ENCODE measurements at regions not wholly inside any gene's neighbourhood (a gene's known extent, or its start where the extent isn't known, plus 50 kb on each side); places are given as distances from the start of the nearest gene placed in this dataset.

DNA sequence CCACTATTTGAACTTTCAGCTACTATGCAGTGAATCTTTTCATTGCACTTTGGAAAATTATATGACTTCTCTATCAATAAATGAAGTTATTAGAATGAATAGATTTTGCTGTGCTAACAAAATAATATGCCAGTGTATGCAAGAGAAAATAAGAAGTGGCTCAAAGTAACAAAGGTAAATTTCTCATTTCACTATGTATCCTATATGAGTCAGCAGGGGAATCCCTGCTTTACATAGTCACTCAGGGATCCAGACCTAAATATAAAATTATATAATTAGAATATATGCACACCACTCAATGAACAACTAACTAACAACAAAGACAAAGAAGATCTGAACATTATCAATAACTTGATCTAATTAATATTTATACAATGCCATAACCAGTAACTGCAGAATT, 390.8 kb upstream of the IRAK1BP1 start:
- no peak overlapping the region for H3K27ac ChIP-seq (ENCODE audit: low read depth, low read length, poor library complexity, severe bottlenecking)
- H3K4me2 ChIP-seq (ENCODE audit: low read length), result no peak overlapping the region
- no peaks in the 10 kb centered on the region for H3F3A ChIP-seq (ENCODE audit: insufficient read depth, low read length)
- H3K79me2 ChIP-seq (ENCODE audit: insufficient read depth, low read length), result no peaks in the 10 kb centered on the region
- H2AFZ ChIP-seq (ENCODE audit: low read length), result no peak overlapping the region
- no peaks in the 10 kb centered on the region for H3K36me3 ChIP-seq (ENCODE audit: insufficient read depth, low read length)
- no peak overlapping the region for H3K9ac ChIP-seq (ENCODE audit: low read length)
- no peaks in the 10 kb centered on the region for H3K9me3 ChIP-seq (ENCODE audit: low read length)
- TF ChIP-seq, protein P1, sequence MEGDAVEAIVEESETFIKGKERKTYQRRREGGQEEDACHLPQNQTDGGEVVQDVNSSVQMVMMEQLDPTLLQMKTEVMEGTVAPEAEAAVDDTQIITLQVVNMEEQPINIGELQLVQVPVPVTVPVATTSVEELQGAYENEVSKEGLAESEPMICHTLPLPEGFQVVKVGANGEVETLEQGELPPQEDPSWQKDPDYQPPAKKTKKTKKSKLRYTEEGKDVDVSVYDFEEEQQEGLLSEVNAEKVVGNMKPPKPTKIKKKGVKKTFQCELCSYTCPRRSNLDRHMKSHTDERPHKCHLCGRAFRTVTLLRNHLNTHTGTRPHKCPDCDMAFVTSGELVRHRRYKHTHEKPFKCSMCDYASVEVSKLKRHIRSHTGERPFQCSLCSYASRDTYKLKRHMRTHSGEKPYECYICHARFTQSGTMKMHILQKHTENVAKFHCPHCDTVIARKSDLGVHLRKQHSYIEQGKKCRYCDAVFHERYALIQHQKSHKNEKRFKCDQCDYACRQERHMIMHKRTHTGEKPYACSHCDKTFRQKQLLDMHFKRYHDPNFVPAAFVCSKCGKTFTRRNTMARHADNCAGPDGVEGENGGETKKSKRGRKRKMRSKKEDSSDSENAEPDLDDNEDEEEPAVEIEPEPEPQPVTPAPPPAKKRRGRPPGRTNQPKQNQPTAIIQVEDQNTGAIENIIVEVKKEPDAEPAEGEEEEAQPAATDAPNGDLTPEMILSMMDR (IDR thresholded peaks at IDR 0.05; ENCODE audit: low read length), result no peak
- no peak for TF ChIP-seq EZH2 (IDR thresholded peaks at IDR 0.05; ENCODE audit: borderline replicate concordance, low read length)
- H3K27me3 ChIP-seq (ENCODE audit: insufficient read depth, low read length), result no peaks in the 10 kb centered on the region
- no peaks in the 10 kb centered on the region for H3K9me2 ChIP-seq (ENCODE audit: low read depth, low read length)
- H3K4me3 ChIP-seq (ENCODE audit: low read depth, low read length, poor library complexity, severe bottlenecking), result no peak overlapping the region
- H4K20me1 ChIP-seq (ENCODE audit: insufficient read depth, low read length), result no peaks in the 10 kb centered on the region
- H3K4me1 ChIP-seq (ENCODE audit: insufficient read depth, low read length, severe bottlenecking), result no peaks in the 10 kb centered on the region

GRCh38 chr6:78482801-78483552, 384.4 kb upstream of the IRAK1BP1 start:
- no peak for TF ChIP-seq EZH2 (IDR thresholded peaks at IDR 0.05; ENCODE audit: borderline replicate concordance, low read length)
- TF ChIP-seq, protein P1 (IDR thresholded peaks at IDR 0.05; ENCODE audit: low read length), result no peak
- Histone ChIP-seq H3K4me1 (ENCODE audit: insufficient read depth, low read length, severe bottlenecking) (no peaks in the 10 kb centered on the region), H2AFZ (ENCODE audit: low read length) (no peak overlapping the region), H3K27me3 (ENCODE audit: insufficient read depth, low read length) (no peaks in the 10 kb centered on the region), H3K9me2 (ENCODE audit: low read depth, low read length) (no peaks in the 10 kb centered on the region), H3K9me3 (ENCODE audit: low read length) (no peaks in the 10 kb centered on the region), H3K4me3 (ENCODE audit: low read depth, low read length, poor library complexity, severe bottlenecking) (no peak overlapping the region), H3K36me3 (ENCODE audit: insufficient read depth, low read length) (no peaks in the 10 kb centered on the region), H3K4me2 (ENCODE audit: low read length) (no peak overlapping the region), H3K79me2 (ENCODE audit: insufficient read depth, low read length) (no peaks in the 10 kb centered on the region), H3K9ac (ENCODE audit: low read length) (no peak overlapping the region), H3F3A (ENCODE audit: insufficient read depth, low read length) (no peaks in the 10 kb centered on the region), H3K27ac (ENCODE audit: low read depth, low read length, poor library complexity, severe bottlenecking) (no peak overlapping the region), H4K20me1 (ENCODE audit: insufficient read depth, low read length) (no peaks in the 10 kb centered on the region)

DNA sequence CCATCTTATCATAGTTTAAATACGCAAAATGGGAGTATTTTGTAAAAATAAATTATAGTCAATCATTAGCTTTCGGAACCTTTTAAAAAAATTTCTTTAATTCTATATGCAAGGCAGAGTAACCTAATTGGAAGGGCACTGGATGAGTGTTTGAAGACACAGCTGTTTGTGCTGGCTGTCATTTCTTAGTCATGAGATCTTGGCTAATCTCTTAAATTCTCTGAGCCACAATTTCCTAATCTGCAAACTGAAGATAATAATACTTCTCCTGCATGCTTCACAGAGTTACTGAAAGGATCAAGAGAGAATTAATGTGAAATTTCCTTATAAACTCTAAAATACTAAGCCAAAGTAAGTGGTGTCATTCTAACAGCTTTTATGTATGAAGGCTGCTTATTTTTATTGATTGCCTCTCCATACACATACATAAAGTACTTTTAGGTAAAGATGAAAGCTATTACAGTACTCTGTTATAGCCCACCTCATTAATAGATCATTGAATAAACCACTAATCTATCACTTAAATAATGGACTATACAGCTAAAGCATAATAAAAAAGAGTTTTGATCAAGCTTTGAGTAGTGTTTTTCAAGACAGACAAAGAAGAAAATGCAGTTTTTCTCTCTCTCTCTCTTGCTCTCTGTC, 383.7 kb upstream of the IRAK1BP1 start:
- Histone ChIP-seq H3K9ac (ENCODE audit: low read length) (no peak overlapping the region), H4K20me1 (ENCODE audit: insufficient read depth, low read length) (no peaks in the 10 kb centered on the region), H3F3A (ENCODE audit: insufficient read depth, low read length) (no peaks in the 10 kb centered on the region), H3K27me3 (ENCODE audit: insufficient read depth, low read length) (no peaks in the 10 kb centered on the region), H3K9me3 (ENCODE audit: low read length) (no peaks in the 10 kb centered on the region), H3K4me3 (ENCODE audit: low read depth, low read length, poor library complexity, severe bottlenecking) (no peak overlapping the region), H3K9me2 (ENCODE audit: low read depth, low read length) (no peaks in the 10 kb centered on the region), H3K79me2 (ENCODE audit: insufficient read depth, low read length) (no peaks in the 10 kb centered on the region), H3K4me2 (ENCODE audit: low read length) (no peak overlapping the region), H3K4me1 (ENCODE audit: insufficient read depth, low read length, severe bottlenecking) (no peaks in the 10 kb centered on the region), H2AFZ (ENCODE audit: low read length) (no peak overlapping the region), H3K27ac (ENCODE audit: low read depth, low read length, poor library complexity, severe bottlenecking) (no peak overlapping the region), H3K36me3 (ENCODE audit: insufficient read depth, low read length) (no peaks in the 10 kb centered on the region)
- TF ChIP-seq, protein P1 (IDR thresholded peaks at IDR 0.05; ENCODE audit: low read length), result no peak

Data from OCI-LY1 (cell line).